Mononuclear cell (primary cell): ENCODE measurements at regions not wholly inside any gene's neighbourhood (a gene's known extent, or its start where the extent isn't known, plus 50 kb on each side); places are given as distances from the start of the nearest gene placed in this dataset.

Source experiments
- H3K27me3 ChIP-seq: 2 replicates; pipeline ENCODE4 v1.6.0; 2011; ENCODE audit warnings: low read length, control low read depth; ENCODE audit not compliant: insufficient read depth
- H3K4me1 ChIP-seq: 2 replicates; pipeline ENCODE4 v1.5.1; 2011; ENCODE audit warnings: mild to moderate bottlenecking, low read length, control low read depth; ENCODE audit not compliant: insufficient read depth
- H3K4me3 ChIP-seq: 2 replicates; pipeline ENCODE4 v1.5.1; 2011; ENCODE audit warnings: mild to moderate bottlenecking, low read length, moderate library complexity
- H3K9me3 ChIP-seq: 2 replicates; pipeline ENCODE4 v1.5.1; 2011; ENCODE audit warnings: low read depth, mild to moderate bottlenecking, control low read depth, low read length

DNA sequence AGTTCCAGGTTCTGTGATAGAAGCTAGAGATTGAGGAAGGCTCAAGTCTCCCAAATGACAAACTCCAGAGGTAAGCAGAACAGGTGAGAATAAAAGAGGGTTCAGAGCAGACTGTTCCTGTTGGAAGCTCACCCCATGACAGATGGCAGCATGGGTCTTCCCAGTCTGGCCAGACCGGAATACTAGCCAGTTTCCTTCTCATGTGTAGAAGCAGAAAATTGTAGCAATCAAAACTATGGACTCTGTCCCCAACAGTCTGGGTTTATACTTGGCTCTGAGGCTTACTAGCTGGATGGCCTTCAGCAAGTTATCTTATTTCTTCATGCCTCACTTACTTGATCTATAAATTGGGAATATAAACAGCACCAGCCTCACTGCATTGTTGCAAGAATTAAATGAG lies 494.8 kb downstream of the MN1 start:
- Histone ChIP-seq H3K4me1 (no peaks in the 10 kb centered on the region), H3K9me3 (no peaks in the 10 kb centered on the region), H3K4me3 (no peak overlapping the region), H3K27me3 (no peaks in the 10 kb centered on the region)

DNA sequence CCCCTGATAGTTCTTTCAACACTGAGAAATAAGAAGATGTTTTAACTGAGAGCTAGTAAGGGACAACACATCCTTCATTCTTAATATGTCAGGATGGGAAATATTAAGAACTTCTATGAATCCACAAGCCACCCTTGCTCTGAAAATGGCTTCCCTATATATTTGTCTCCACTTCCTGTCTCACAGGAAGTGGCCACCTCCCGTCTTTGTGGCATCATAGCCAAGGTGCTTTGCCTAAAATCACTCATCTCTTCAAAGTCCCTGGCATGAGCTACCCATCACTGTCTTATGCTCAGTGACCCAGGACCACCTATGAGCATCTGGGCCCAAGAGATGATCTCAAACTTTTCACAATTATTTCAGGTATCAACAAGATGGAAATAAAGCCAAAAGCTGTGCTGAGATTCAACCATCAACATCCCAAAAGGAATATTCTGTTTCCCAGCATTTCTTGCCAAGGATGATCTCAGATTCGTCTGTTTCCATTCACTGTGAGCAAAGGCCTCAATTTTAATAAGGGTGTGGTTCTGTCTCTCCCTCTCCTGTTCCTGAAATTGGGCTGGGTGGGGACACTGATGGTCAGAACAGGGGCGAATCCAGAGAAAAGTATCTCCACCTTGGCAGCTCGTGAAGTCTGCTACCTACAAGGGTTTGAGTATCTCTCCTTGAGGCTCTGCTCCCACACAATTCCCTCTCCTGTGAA lies 493.9 kb downstream of the MN1 start:
- no peaks in the 10 kb centered on the region for H3K4me1 ChIP-seq
- no peaks in the 10 kb centered on the region for H3K9me3 ChIP-seq
- no peaks in the 10 kb centered on the region for H3K27me3 ChIP-seq
- no peak overlapping the region for H3K4me3 ChIP-seq

DNA sequence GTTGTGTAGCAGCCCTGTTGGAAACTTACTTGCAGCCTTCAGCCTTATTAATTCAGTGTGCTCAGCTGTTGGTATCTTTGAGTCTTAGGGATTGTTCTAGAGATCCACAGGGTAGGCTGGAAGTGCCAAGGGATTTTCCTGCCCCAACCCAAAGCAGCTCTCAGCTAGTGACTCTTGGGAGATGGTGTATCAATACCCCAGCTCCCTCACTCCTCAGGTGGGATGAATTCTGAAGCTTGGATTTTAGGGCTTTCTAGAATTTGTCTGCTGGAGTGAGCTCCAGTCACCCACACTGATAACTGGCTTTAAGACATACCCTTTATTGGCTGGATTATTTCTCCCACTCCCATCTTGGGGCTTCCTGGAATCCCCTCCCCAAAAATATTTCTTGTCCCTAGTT lies 493.0 kb downstream of the MN1 start:
- Histone ChIP-seq H3K27me3 (no peaks in the 10 kb centered on the region), H3K4me1 (no peaks in the 10 kb centered on the region), H3K4me3 (no peak overlapping the region), H3K9me3 (no peaks in the 10 kb centered on the region)

DNA sequence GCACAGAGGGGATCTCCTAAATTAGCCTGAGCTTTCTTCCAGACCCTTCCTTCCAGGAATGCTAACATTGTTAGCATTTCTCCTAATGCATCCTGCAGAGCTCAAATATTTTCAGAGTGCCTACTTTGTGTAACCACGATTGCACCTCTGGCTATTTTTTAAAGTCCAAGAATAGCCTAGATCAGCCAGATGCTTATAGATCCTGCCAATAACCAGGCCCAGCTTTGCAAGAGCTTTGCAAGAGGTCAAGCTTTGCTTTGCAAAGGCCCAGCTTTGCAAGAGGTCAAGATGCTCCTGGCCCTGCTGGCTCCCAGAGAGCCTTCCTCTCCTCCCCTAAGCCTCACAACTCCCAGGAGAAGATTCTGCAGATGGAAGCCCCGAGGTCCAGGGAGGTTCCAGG lies 491.9 kb downstream of the MN1 start:
- no peak overlapping the region for H3K4me3 ChIP-seq
- no peaks in the 10 kb centered on the region for H3K27me3 ChIP-seq
- H3K4me1 ChIP-seq, result no peaks in the 10 kb centered on the region
- H3K9me3 ChIP-seq, result no peaks in the 10 kb centered on the region

DNA sequence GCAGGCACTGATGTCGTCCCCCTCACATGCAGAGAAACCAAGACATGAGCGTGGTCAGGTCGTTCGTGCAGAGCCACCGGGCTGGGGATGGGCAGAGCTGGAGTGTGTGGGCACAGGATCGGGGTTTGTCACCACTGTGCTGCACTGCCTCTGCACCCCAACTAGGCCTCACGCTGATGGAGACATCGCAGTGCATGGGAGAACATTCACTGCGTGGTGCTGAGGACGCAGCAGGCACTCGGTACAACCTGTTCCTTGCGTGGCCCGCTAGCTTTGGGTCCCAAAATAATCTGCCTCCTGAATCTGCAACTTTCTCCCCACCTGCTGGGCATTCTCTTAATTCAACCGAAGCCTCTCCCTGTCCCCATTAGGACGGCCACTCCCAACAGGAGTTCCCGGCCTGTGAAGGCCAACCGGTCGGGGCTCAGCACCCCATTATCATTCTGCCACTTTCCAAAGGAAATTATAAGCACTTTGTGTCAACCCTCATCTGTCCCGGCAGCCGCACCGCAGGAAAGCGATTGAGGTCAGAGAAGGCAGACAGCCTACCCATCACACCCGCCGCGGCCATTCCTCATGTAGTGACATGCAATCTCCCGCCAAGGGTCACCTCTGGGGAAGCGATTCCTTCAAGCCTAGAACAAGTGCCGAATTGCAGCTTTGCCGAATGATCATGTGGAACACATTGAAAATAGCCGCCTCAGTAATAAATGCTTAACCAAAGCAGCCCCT lies 490.4 kb downstream of the MN1 start:
- Histone ChIP-seq H3K4me1 (no peaks in the 10 kb centered on the region), H3K4me3 (no peak overlapping the region), H3K9me3 (no peaks in the 10 kb centered on the region), H3K27me3 (no peaks in the 10 kb centered on the region)

DNA sequence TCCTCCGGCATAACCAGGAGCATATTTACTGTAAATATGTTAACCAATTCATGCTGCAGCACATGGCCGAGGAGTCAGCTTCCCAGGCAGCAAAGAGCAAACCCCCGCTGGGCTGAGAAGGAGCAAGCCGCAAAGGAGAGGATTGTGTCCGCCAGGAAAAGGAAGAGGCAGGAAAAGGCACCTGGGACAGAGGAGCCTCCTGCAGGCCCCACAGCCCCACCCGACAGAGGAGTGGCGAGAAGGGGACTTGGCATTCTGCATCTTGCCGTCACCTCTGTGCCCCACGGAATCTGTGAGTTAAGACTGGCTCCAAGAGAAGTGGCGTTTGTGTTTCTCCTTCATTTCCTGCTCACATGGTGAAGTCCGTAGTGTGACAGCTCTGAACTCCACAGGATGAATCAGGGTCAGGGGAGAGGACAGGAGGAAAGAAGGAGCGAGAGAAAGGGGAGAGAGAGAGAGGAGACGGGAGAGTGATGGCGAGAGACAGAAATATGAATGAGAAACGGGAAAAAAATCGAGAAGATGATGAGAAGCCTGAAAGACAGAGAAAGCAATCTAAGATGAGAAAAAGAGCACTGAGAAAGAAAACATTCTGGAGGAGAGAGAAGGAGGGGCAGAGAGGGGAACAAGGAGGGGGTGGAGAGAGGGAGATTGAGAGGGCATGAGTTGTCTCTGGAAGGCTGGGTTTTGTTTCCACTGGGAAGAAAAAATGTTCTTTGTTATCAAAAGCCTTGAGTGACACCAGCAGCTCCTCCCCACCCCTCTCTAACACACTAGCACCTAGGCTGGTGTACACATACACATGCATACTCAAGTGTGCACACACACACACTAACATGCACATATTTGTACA lies 489.6 kb downstream of the MN1 start:
- Histone ChIP-seq H3K4me3 (no peak overlapping the region), H3K4me1 (no peaks in the 10 kb centered on the region), H3K27me3 (no peaks in the 10 kb centered on the region), H3K9me3 (no peaks in the 10 kb centered on the region)

DNA sequence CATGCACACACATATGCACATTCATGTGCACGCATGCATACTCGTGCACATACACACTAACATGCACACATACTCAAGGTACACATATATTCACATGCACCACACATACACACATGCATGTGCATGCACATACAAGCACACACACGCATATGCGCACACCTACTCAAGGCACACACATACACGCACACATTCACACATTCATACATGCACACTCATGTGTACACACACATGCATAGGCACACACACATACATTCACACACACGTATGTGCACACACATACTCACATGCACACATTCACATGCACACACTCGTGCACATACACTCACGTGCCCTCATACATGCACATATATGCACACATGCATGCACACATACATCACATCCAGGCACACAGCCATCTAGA lies 489.0 kb downstream of the MN1 start:
- Histone ChIP-seq H3K4me3 (no peak overlapping the region), H3K9me3 (no peaks in the 10 kb centered on the region), H3K4me1 (no peaks in the 10 kb centered on the region), H3K27me3 (no peaks in the 10 kb centered on the region)

DNA sequence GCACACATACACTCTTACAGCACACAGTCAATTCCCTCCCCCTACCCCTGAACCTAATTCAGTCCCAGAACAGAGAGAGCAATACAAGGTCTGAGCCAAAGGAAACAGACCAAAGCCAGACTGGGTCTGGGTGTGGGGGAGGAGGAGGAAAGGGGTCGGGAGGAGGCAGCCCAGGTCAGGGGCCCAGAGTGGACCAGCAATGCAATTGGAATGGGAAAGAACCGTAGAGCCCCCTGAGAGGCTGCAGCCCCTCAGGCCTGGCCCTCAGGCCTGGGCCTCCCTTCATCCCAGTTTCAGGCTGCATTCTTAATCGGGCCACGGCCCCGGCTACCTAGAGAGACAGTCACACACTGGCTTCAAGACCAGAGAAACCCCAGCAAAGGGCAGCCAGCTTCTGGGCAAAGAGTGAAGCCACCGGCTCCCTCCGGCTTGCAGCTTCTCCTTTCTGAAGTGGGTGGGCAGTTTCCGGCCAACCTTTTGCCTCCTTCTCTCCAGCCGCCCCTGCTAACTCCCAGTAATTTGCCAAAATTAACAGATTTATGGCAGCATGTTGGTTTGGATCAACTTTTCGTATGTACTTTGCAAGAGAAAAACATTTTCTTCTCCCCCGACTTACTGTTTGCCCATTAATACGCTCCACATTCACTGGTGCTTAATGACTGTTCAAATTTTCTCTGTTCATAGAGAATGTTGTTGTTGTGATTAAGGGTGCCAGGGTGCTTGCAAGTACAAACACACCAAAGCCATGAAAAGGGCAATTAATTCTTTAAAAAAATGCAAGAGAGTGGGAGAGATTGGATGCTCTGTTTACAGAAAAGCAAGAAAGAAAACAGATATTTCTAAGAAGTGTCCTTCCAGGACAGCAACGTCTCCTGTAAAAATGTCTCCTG lies 488.3 kb downstream of the MN1 start:
- Histone ChIP-seq H3K4me3 (no peak overlapping the region), H3K9me3 (no peaks in the 10 kb centered on the region)

DNA sequence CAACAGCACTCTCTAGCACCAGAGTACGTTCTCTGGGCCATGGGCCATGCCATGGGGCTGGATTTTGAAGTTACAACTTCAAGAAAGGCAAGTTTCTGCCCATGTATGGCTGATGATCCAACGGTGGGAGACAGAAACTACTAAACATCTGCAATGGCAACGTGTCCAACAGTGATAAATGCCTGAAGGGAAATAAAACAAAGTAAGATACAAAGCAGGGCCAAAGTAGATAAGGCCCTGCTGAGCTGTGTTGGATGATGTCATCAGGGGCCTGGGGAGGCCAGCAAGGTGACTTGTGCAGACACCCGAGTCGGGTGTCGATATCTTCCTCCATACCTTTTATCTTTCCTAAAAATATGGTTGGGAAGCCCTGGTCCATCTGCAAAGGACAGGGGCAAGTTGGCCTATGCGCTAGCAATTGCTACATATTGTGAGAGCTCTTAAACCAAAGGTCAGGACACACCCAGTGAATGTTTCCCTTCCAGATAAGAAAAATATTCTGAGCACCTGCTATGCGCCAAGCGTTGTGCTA lies 487.2 kb downstream of the MN1 start:
- no peaks in the 10 kb centered on the region for H3K27me3 ChIP-seq
- H3K4me3 ChIP-seq, result no peak overlapping the region
- H3K9me3 ChIP-seq, result no peaks in the 10 kb centered on the region
- H3K4me1 ChIP-seq, result no peaks in the 10 kb centered on the region

More for the DNA sequence above, 488.3 kb downstream of the MN1 start:
- Histone ChIP-seq H3K27me3 (no peaks in the 10 kb centered on the region), H3K4me1 (no peaks in the 10 kb centered on the region)

DNA sequence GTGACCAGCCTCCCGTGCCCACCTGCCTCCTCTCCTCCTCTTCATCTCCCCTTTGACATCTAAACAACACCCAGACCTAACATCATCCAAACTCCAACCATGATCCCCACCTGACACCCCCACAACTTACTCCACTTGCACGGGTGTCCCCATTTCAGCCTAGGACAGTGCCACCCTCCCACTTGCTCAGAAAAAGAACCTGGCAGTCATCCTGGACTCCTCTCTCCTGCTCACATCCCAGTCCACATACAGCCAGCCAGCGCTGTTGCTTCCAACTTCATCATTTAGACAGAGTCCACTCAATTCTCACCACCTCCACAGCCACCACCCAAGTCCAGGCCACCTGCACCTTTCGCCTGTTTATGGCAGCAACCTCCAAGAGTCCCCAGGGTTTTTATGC lies 485.7 kb downstream of the MN1 start:
- Histone ChIP-seq H3K4me1 (no peaks in the 10 kb centered on the region), H3K9me3 (no peaks in the 10 kb centered on the region), H3K4me3 (no peak overlapping the region), H3K27me3 (no peaks in the 10 kb centered on the region)

DNA sequence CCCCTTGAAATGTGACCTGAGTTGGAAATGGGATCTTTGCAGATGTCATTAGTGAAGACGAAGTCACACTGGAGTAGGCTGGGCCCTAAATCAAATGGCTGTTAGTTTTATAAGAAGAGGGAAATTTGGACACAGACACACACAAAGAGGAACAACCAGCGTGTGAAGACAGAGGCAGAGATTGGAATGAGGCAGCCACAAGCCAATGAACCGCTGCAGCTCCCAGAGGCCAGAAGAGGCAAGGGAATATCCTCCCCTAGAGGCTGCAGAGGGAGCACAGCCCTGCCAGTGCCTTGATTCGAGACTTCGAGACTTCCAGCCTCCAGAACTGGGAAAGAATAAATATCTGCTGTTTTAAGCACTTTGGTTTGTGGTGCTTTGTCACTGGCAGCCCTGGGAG lies 484.5 kb downstream of the MN1 start:
- Histone ChIP-seq H3K9me3 (no peaks in the 10 kb centered on the region), H3K4me3 (no peak overlapping the region), H3K4me1 (no peaks in the 10 kb centered on the region), H3K27me3 (no peaks in the 10 kb centered on the region)

DNA sequence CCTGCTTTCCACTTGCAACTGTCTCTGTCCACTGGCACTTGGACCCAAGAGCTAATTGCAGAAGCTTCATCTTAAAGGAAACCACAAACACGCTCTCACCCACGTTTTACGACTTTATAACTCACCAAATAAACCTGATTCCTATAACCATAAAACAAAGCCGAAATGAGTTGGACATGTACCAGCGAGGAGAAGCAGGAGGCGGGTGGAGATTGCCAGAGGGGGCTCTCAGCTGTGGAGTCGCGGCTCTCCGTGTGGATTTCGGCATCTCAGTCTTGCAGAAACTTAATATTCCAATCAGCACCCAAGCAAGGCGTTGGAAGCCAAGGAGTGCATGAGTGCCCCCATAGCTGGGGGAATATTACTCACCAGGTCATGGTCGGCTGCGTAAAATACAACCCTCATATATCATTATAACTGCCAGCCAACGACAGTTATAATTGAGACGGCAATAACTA lies 483.6 kb downstream of the MN1 start:
- H3K4me1 ChIP-seq, result no peaks in the 10 kb centered on the region
- H3K27me3 ChIP-seq, result no peaks in the 10 kb centered on the region
- H3K9me3 ChIP-seq, result no peaks in the 10 kb centered on the region
- H3K4me3 ChIP-seq, result no peak overlapping the region

DNA sequence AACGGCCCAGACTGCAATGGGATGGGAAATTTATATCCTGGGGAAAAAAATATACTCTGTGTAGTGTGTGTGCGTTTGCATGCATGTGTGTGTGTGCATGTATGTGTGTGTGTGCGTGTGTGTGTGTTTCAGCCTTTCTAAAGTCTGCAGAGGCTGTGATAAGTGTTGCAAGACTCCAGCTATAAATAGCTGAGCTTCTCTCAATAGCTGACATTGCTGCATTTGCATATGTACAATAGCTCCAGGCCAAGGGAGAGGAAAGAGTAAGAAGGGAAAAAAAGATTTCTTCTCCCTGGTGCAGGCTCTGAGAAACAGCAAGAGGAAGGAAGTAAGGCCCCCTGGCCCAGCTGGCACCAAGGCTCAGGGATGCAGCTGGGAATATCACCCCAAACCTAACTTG lies 483.0 kb downstream of the MN1 start:
- Histone ChIP-seq H3K4me1 (no peaks in the 10 kb centered on the region), H3K4me3 (no peak overlapping the region), H3K9me3 (no peaks in the 10 kb centered on the region), H3K27me3 (no peaks in the 10 kb centered on the region)

DNA sequence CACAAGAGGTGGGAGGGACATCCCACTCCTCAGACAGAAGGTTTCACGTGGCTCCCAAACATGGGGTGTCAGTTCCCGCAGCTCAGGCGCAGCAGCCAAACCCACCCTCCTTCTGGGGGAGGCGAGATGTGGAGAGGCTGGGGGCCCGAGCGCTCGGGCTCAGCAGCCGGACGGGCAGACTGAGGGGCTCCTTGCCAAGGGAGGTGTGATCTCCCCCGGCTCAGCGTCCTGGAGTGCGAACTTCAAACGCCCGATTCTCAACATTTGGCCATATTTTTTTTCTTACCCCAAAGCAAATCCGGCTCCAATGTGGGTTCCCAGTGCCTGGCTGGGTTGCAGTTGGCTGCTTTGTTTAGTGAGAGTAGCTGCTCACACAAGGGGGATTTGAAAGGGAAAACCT lies 477.9 kb downstream of the MN1 start:
- Histone ChIP-seq H3K27me3 (no peaks in the 10 kb centered on the region), H3K9me3 (no peaks in the 10 kb centered on the region), H3K4me1 (no peaks in the 10 kb centered on the region), H3K4me3 (no peak overlapping the region)
